ENCODE measurements at regions not wholly inside any gene's neighbourhood (a gene's known extent, or its start where the extent isn't known, plus 50 kb on each side); places are given as distances from the start of the nearest gene placed in this dataset.

DNA sequence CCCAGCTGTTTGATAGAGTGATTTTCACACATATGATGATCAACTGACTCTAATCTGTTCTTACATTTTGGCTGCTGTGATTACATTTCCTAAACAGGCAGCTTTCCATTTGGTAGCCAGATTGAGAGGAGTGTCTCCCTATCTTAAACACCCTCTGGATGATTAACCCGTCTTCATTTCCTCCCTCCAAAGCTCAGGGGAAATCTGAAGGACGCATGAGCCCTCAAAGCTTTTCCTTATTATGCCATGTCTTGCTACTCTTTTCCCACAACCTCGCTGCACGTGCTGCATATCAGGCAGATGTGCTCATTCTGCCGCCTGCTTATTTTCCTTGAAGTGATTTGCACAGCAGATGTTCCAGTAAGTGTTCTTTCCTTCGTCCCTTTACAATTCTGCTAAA, 837.4 kb downstream of the LRRTM4 start (continued):
- no peak for TF ChIP-seq HES4 (CRISPR knock-in tag; IDR thresholded peaks at IDR 0.05; ENCODE audit: borderline replicate concordance)
- no peak for TF ChIP-seq RELA (CRISPR knock-in tag; IDR thresholded peaks at IDR 0.05)
- no peak for TF ChIP-seq ZNF652 (CRISPR knock-in tag; IDR thresholded peaks at IDR 0.05; ENCODE audit: borderline replicate concordance, low read depth)
- TF ChIP-seq ZNF264 (CRISPR knock-in tag; IDR thresholded peaks at IDR 0.05) = no peak
- no peak for TF ChIP-seq LCORL (IDR thresholded peaks at IDR 0.05)
- no peak for TF ChIP-seq LCORL (CRISPR knock-in tag; IDR thresholded peaks at IDR 0.05)
- TF ChIP-seq, protein P1, sequence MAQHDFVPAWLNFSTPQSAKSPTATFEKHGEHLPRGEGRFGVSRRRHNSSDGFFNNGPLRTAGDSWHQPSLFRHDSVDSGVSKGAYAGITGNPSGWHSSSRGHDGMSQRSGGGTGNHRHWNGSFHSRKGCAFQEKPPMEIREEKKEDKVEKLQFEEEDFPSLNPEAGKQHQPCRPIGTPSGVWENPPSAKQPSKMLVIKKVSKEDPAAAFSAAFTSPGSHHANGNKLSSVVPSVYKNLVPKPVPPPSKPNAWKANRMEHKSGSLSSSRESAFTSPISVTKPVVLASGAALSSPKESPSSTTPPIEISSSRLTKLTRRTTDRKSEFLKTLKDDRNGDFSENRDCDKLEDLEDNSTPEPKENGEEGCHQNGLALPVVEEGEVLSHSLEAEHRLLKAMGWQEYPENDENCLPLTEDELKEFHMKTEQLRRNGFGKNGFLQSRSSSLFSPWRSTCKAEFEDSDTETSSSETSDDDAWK (CRISPR knock-in tag; IDR thresholded peaks at IDR 0.05) = no peak

DNA sequence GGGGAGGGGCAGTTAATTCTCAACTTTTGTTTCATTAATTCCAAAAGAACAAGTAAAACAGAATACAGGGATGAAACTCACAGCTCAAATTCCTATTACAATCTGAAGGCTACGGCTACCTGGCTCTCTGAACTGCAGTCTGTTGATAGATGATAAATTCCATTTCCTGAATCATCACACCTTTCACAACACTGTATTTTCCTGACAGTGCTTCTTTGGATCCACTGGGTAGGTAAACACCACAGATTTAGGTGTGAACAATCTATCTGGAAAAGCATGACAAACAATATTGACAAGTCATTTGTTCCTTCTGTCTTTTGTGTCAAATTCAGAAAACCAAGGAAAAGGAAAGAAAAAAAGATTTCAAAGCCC, 843.2 kb downstream of the LRRTM4 start:
- no peak for FAIRE-seq
- Histone ChIP-seq H3K4me1 (ENCODE audit: insufficient read depth, low read length) (no peaks in the 10 kb centered on the region), H3K4me3 (replicated peaks in 1 of 3; ENCODE audit: insufficient read depth in 1 of 3, low read depth in 2 of 3, low read length in 3 of 3) (no peak overlapping the region), H4K20me1 (ENCODE audit: insufficient read depth, low read length) (no peaks in the 10 kb centered on the region), H3K79me2 (ENCODE audit: insufficient read depth, low read length) (no peaks in the 10 kb centered on the region), H3K4me2 (ENCODE audit: low read depth, low read length) (no peak overlapping the region), H3K36me3 (replicated peaks in 1 of 2; ENCODE audit: control insufficient read depth in 1 of 2, insufficient read depth in 2 of 2, low read length in 2 of 2) (no peaks in the 10 kb centered on the region), H2AFZ (ENCODE audit: low read length) (no peak overlapping the region), H3K27me3 (ENCODE audit: control insufficient read depth in 1 of 2, insufficient read depth in 2 of 2, low read length in 2 of 2) (no peaks in the 10 kb centered on the region), H3K9ac (ENCODE audit: insufficient read depth, low read depth, low read length) (no peak overlapping the region), H3K9me3 (ENCODE audit: low read length) (no peaks in the 10 kb centered on the region), H3K27ac (ENCODE audit: extremely low read length, insufficient read depth, low read length) (no peak overlapping the region)
- intact Hi-C loops (cut with micrococcal nuclease; ENCODE audit: unreplicated experiment) = no loop called here
- ChIA-PET CTCF (ENCODE audit: low intra/inter-chr PET ratio, low total read pairs) (no interaction called here), POLR2A (no interaction called here)
- in situ Hi-C loops (cut with HindIII; ENCODE audit: extremely low pct_ligation_motif_present, low pct_unique_long_range_greater_than_20kb) = no loop called here
- 13% methylated on average over 1 of the region's 1 CpG for WGBS (ENCODE audit: low lambda C conversion rate)
- TF ChIP-seq, protein P2, sequence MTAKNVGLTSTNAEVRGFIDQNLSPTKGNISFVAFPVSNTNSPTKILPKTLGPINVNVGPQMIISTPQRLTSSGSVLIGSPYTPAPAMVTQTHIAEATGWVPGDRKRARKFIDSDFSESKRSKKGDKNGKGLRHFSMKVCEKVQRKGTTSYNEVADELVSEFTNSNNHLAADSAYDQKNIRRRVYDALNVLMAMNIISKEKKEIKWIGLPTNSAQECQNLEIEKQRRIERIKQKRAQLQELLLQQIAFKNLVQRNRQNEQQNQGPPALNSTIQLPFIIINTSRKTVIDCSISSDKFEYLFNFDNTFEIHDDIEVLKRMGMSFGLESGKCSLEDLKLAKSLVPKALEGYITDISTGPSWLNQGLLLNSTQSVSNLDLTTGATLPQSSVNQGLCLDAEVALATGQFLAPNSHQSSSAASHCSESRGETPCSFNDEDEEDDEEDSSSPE (CRISPR knock-in tag; IDR thresholded peaks at IDR 0.05) = no peak
- TF ChIP-seq ZNF264 (CRISPR knock-in tag; IDR thresholded peaks at IDR 0.05) (no peak), ZNF891 (CRISPR knock-in tag; IDR thresholded peaks at IDR 0.05) (no peak), SYNCRIP (IDR thresholded peaks at IDR 0.05; ENCODE audit: insufficient read depth, low read depth, low read length) (no peak)
- TF ChIP-seq, protein P3, sequence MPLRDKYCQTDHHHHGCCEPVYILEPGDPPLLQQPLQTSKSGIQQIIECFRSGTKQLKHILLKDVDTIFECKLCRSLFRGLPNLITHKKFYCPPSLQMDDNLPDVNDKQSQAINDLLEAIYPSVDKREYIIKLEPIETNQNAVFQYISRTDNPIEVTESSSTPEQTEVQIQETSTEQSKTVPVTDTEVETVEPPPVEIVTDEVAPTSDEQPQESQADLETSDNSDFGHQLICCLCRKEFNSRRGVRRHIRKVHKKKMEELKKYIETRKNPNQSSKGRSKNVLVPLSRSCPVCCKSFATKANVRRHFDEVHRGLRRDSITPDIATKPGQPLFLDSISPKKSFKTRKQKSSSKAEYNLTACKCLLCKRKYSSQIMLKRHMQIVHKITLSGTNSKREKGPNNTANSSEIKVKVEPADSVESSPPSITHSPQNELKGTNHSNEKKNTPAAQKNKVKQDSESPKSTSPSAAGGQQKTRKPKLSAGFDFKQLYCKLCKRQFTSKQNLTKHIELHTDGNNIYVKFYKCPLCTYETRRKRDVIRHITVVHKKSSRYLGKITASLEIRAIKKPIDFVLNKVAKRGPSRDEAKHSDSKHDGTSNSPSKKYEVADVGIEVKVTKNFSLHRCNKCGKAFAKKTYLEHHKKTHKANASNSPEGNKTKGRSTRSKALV (CRISPR knock-in tag; IDR thresholded peaks at IDR 0.05) = no peak
- DNase-seq (ENCODE audit: low spot score) = no peak
- ATAC-seq = no peak
- BruUV-seq (replicated peaks) = no TSS peak
